VCaP (cell line): ENCODE measurements at regions not wholly inside any gene's neighbourhood (a gene's known extent, or its start where the extent isn't known, plus 50 kb on each side); places are given as distances from the start of the nearest gene placed in this dataset.
A peak's percentile ranks its signal among the peaks of the same experiment; 100 is the strongest.

Experiments used
- H3K27ac ChIP-seq: fragments of 450-650 bp; 2 replicates; pipeline ENCODE4 v1.5.1; 2017
- TF ChIP-seq, protein P1 (sequence below): fragments of 450-650 bp; conservative IDR thresholded peaks from 2 replicates; pipeline ENCODE4 v1.5.1; 2017; ENCODE audit warnings: mild to moderate bottlenecking, moderate library complexity

GRCh38 chr10:57769298-57769697 lies 498.4 kb downstream of the IPMK start:
- H3K27ac ChIP-seq, result no peak overlapping the region
- TF ChIP-seq, protein P1, sequence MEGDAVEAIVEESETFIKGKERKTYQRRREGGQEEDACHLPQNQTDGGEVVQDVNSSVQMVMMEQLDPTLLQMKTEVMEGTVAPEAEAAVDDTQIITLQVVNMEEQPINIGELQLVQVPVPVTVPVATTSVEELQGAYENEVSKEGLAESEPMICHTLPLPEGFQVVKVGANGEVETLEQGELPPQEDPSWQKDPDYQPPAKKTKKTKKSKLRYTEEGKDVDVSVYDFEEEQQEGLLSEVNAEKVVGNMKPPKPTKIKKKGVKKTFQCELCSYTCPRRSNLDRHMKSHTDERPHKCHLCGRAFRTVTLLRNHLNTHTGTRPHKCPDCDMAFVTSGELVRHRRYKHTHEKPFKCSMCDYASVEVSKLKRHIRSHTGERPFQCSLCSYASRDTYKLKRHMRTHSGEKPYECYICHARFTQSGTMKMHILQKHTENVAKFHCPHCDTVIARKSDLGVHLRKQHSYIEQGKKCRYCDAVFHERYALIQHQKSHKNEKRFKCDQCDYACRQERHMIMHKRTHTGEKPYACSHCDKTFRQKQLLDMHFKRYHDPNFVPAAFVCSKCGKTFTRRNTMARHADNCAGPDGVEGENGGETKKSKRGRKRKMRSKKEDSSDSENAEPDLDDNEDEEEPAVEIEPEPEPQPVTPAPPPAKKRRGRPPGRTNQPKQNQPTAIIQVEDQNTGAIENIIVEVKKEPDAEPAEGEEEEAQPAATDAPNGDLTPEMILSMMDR, result no peak

GRCh38 chr10:57759777-57760176 lies 507.9 kb downstream of the IPMK start:
- TF ChIP-seq, protein P1, result no peak
- peak overlapping the region; percentile 45 for H3K27ac ChIP-seq

DNA sequence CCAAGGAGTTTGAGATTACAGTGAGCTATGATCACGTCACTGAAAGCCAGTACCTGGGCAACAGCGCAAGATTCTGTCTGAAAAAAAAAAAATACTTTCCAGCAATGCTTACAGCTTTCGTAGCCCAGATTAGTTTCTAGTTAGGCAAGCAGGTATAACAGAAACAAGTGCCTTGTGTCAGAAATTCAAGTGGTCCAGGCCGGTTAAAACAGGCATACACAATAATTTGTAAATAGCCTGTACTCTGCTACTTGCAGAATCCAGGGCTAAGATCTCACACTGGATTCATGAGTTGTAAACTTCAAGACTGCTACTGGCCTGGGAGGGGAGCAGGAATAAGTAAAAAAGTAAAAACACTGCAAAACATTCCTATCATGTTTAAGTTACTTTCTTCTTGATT lies 512.9 kb downstream of the IPMK start:
- no peak overlapping the region for H3K27ac ChIP-seq
- TF ChIP-seq, protein P1, result no peak

GRCh38 chr10:57743711-57744110 lies 524.0 kb downstream of the IPMK start:
- no peak overlapping the region for H3K27ac ChIP-seq
- TF ChIP-seq, protein P1, result no peak

- TF ChIP-seq, protein P1, result no peak
- no peak overlapping the region for H3K27ac ChIP-seq
These were observed 525.9 kb downstream of the IPMK start for GRCh38 chr10:57741751-57742150.

DNA sequence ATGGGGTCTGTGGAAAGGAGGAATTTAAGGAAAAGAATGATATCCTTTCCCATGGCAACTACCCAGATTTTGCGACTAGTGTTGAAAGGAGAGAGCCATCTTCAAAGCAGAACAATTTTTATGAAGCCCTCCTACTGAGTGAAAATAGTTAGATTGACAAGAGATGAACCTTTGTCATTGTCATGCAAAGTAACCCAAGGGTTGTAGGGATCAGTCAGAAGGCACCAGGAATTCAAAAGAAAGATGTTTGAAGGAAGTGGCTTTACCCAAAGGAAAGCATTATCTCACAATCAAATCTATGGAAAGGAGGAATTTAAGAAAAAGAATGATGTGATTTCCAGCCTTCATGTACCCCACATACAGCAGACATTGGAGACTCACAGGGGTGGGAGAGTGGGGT lies 544.4 kb downstream of the IPMK start:
- no peak overlapping the region for H3K27ac ChIP-seq
- TF ChIP-seq, protein P1, result no peak

- TF ChIP-seq, protein P1, result peak; percentile 82
- peak overlapping the region; percentile 36; the same call in 1 of the 2 replicates for H3K27ac ChIP-seq
These were observed 550.8 kb downstream of the IPMK start for GRCh38 chr10:57716884-57717283.

DNA sequence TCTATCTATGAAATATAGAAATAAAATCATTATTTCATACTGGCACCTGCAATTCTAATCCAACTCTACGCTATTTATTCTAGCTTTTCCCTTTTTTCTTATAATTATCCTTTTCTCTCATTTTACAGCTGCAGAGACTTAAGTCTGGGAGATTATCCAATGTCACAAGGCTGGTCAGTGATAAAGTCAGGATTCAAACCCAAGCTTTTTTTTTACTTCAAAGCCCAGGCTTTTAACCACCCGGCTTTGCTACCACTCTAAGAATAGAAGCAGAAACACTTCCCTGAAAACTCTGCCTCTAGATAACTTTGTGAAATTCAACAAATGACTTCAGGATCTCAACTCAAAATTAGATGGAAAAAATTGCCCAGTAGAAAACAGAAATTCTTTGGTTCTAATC lies 552.5 kb downstream of the IPMK start:
- no peak overlapping the region for H3K27ac ChIP-seq
- TF ChIP-seq, protein P1, result no peak
